SK-N-MC (cell line): ENCODE measurements at regions not wholly inside any gene's neighbourhood (a gene's known extent, or its start where the extent isn't known, plus 50 kb on each side); places are given as distances from the start of the nearest gene placed in this dataset.

Experiments
- EZH2 ChIP-seq: fragments of 200-600 bp; sonication (generic); IDR thresholded peaks from one replicate; pipeline ENCODE4 v1.6.1; 2017; ENCODE audit warnings: antibody characterized with exemption
- FOXP2 ChIP-seq: optimal IDR thresholded peaks from 2 replicates; pipeline ENCODE3; 2011; ENCODE audit warnings: mild to moderate bottlenecking, moderate library complexity; ENCODE audit not compliant: insufficient read depth; ENCODE audit errors: extremely low read length, control extremely low read depth
- POLR2AphosphoS5 ChIP-seq: IDR thresholded peaks from 2 replicates; pipeline ENCODE4 v1.6.1; 2012; ENCODE audit warnings: mild to moderate bottlenecking, low read depth, low read length, borderline replicate concordance

DNA sequence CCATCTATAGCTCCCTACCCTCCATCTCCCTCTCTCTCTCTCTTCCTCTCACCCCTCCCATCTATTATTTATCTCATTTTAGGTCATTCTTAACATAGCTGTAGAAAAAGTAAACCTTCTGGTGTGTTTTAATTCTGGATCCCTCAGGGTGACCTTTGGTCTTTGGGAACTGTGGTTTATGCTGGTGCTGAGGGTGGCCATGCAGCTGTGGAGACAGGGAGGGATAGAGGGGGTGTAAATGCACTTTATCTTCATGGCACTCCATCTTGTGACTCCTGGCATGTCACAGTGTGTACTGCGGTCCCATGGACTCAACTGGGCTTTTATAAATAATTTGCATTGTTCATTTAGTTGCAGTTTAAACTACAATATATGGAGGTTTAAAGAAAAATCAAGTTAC, 50.2 kb upstream of the RUNX1 start:
- TF ChIP-seq POLR2AphosphoS5: no peak
- no peak for TF ChIP-seq EZH2
- no peak for TF ChIP-seq FOXP2
